ENCODE measurements at regions not wholly inside any gene's neighbourhood (a gene's known extent, or its start where the extent isn't known, plus 50 kb on each side); places are given as distances from the start of the nearest gene placed in this dataset.
"Not testable (repeated sequence)": the region's sequence is repeated elsewhere in the genome, so short reads cannot be mapped to it uniquely, and the experiment has no call there.

GRCh38 chr21:8987896-8988295, 1533.5 kb upstream of the TPTE start:
- H3K4me3 Mint-ChIP-seq; H3K27me3 Mint-ChIP-seq; H3K27ac Mint-ChIP-seq; H3K4me1 Mint-ChIP-seq (ENCODE audit: unreplicated experiment); DNase-seq (ENCODE audit: extremely low spot score, unreplicated experiment): not testable (repeated sequence)
- H3K36me3 Mint-ChIP-seq = peaks cover 14% of the 10 kb centered on the region
- peaks cover 39% of the 10 kb centered on the region for H3K9me3 Mint-ChIP-seq

- DNase-seq (ENCODE audit: extremely low spot score, unreplicated experiment) = no peak
- Mint-ChIP-seq H3K27ac (no peak overlapping the region), H3K27me3 (no peaks in the 10 kb centered on the region), H3K9me3 (peaks cover 47% of the 10 kb centered on the region), H3K36me3 (peaks cover 17% of the 10 kb centered on the region), H3K4me3 (no peak overlapping the region), H3K4me1 (ENCODE audit: unreplicated experiment) (no peaks in the 10 kb centered on the region)
- TF ChIP-seq CTCF (conservative IDR thresholded peaks at IDR 0.05) = no peak
These were observed 1532.7 kb upstream of the TPTE start for GRCh38 chr21:8988696-8989095.

- no peak for TF ChIP-seq CTCF (conservative IDR thresholded peaks at IDR 0.05)
- no peaks in the 10 kb centered on the region for H3K4me1 Mint-ChIP-seq (ENCODE audit: unreplicated experiment)
- no peak overlapping the region for H3K27ac Mint-ChIP-seq
- DNase-seq (ENCODE audit: extremely low spot score, unreplicated experiment) = no peak
- no peaks in the 10 kb centered on the region for H3K27me3 Mint-ChIP-seq
- H3K4me3 Mint-ChIP-seq = no peak overlapping the region
- H3K9me3 Mint-ChIP-seq = peaks cover 50% of the 10 kb centered on the region
- peaks cover 17% of the 10 kb centered on the region for H3K36me3 Mint-ChIP-seq
These were observed 1532.1 kb upstream of the TPTE start for GRCh38 chr21:8989261-8989711.

- peaks cover 17% of the 10 kb centered on the region for H3K36me3 Mint-ChIP-seq
These were observed 1531.6 kb upstream of the TPTE start for GRCh38 chr21:8989721-8990325.

GRCh38 chr21:8990326-8991087, 1530.9 kb upstream of the TPTE start:
- Mint-ChIP-seq H3K27me3 (no peaks in the 10 kb centered on the region), H3K4me1 (ENCODE audit: unreplicated experiment) (no peaks in the 10 kb centered on the region), H3K27ac (no peak overlapping the region), H3K4me3 (no peak overlapping the region), H3K36me3 (peaks cover 17% of the 10 kb centered on the region), H3K9me3 (peaks cover 53% of the 10 kb centered on the region)
- no peak for TF ChIP-seq CTCF (conservative IDR thresholded peaks at IDR 0.05)
- no peak for DNase-seq (ENCODE audit: extremely low spot score, unreplicated experiment)

More at GRCh38 chr21:8989721-8990325, 1531.6 kb upstream of the TPTE start:
- H3K27me3 Mint-ChIP-seq = no peaks in the 10 kb centered on the region
- H3K9me3 Mint-ChIP-seq = peaks cover 53% of the 10 kb centered on the region
- DNase-seq (ENCODE audit: extremely low spot score, unreplicated experiment) = no peak
- no peaks in the 10 kb centered on the region for H3K4me1 Mint-ChIP-seq (ENCODE audit: unreplicated experiment)
- H3K27ac Mint-ChIP-seq = no peak overlapping the region
- TF ChIP-seq CTCF (conservative IDR thresholded peaks at IDR 0.05) = no peak
- no peak overlapping the region for H3K4me3 Mint-ChIP-seq

All from type B pancreatic cell (in vitro differentiated cells).